SK-N-SH treated with all-trans-retinoic acid at 6 μM for 48 hours (cell line): ENCODE measurements at regions not wholly inside any gene's neighbourhood (a gene's known extent, or its start where the extent isn't known, plus 50 kb on each side); places are given as distances from the start of the nearest gene placed in this dataset.

ENCODE experiments used
- BACH2 ChIP-seq: fragments of 250-450 bp; sonication (Bioruptor Pico); IDR thresholded peaks from 2 replicates; pipeline ENCODE4 v1.9.0; 2021; ENCODE audit warnings: mild to moderate bottlenecking, borderline replicate concordance
- CSDC2 ChIP-seq: fragments of 250-450 bp; sonication (Bioruptor Pico); IDR thresholded peaks from 2 replicates; pipeline ENCODE4 v1.5.0; 2020; ENCODE audit warnings: mild to moderate bottlenecking, moderate library complexity
- ESRRG ChIP-seq: fragments of 250-450 bp; sonication (Bioruptor Pico); IDR thresholded peaks from 2 replicates; pipeline ENCODE4 v1.6.1; 2021; ENCODE audit warnings: mild to moderate bottlenecking
- ISL1 ChIP-seq: fragments of 250-450 bp; sonication (Bioruptor Pico); IDR thresholded peaks from 2 replicates; pipeline ENCODE4 v2.1.2; 2022; ENCODE audit warnings: mild to moderate bottlenecking, moderate library complexity
- OSR1 ChIP-seq: fragments of 250-450 bp; sonication (Bioruptor Pico); IDR thresholded peaks from 2 replicates; pipeline ENCODE4 v1.8.0; 2022; ENCODE audit warnings: moderate library complexity, mild to moderate bottlenecking, inconsistent platforms
- PPARA ChIP-seq: fragments of 250-450 bp; sonication (Bioruptor Pico); IDR thresholded peaks from 2 replicates; pipeline ENCODE4 v1.5.0; 2020; ENCODE audit warnings: mild to moderate bottlenecking, borderline replicate concordance
- TCF4 ChIP-seq: fragments of 250-450 bp; sonication (Bioruptor Pico); IDR thresholded peaks from 2 replicates; pipeline ENCODE4 v1.8.0; 2021; ENCODE audit warnings: mild to moderate bottlenecking, moderate library complexity, borderline replicate concordance
- ZFP30 ChIP-seq: fragments of 450-650 bp; formaldehyde crosslinking; IDR thresholded peaks from 2 replicates; pipeline ENCODE4 v1.5.0; 2022; ENCODE audit warnings: mild to moderate bottlenecking, moderate library complexity
- ZNF565 ChIP-seq: fragments of 450-650 bp; formaldehyde crosslinking; conservative IDR thresholded peaks from 2 replicates; pipeline ENCODE4 v1.5.0; 2020; ENCODE audit warnings: low read depth, mild to moderate bottlenecking, moderate library complexity
- TF ChIP-seq, protein P1 (sequence below): fragments of 250-450 bp; sonication (Bioruptor Pico); IDR thresholded peaks from 2 replicates; pipeline ENCODE4 v1.5.0; 2020; ENCODE audit warnings: mild to moderate bottlenecking, moderate library complexity
- TF ChIP-seq, protein P2 (sequence below): fragments of 250-450 bp; sonication (Bioruptor Pico); IDR thresholded peaks from 2 replicates; pipeline ENCODE4 v1.8.0; 2020; ENCODE audit warnings: mild to moderate bottlenecking, moderate library complexity, borderline replicate concordance
- TF ChIP-seq, protein P3 (sequence below): fragments of 250-450 bp; sonication (Bioruptor Pico); IDR thresholded peaks from 2 replicates; pipeline ENCODE4 v1.5.1; 2021; ENCODE audit warnings: mild to moderate bottlenecking, moderate library complexity
- TF ChIP-seq, protein P4 (sequence below): fragments of 250-450 bp; sonication (Bioruptor Pico); IDR thresholded peaks from 2 replicates; pipeline ENCODE4 v1.5.1; 2020; ENCODE audit warnings: low read depth, mild to moderate bottlenecking, moderate library complexity

DNA sequence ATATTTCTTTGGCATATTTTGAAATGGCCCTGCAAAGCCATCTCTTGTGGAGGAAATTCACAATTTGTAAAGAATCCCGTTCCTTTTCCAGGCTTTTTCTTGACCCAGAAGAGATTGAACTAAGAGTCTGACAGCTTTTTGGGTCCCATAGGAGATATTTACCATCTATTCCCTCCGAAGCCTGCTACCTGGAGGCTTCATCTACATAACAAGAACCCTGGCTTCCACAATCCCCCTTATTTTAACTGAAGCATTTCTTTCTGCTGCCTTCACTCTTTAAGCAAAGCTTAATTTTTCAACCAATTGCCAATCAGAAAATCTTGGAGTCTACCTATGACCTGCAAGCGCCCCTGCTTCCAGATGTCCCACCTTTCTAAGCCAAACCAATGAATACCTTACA lies 248.1 kb upstream of the GADL1 start:
- TF ChIP-seq TCF4 (CRISPR knock-in tag) (no peak), PPARA (CRISPR knock-in tag) (no peak), ISL1 (CRISPR knock-in tag) (no peak), ESRRG (CRISPR knock-in tag) (no peak), CSDC2 (CRISPR knock-in tag) (no peak), OSR1 (no peak), ZFP30 (no peak), BACH2 (CRISPR knock-in tag) (no peak), ZNF565 (no peak)
- TF ChIP-seq, protein P1, sequence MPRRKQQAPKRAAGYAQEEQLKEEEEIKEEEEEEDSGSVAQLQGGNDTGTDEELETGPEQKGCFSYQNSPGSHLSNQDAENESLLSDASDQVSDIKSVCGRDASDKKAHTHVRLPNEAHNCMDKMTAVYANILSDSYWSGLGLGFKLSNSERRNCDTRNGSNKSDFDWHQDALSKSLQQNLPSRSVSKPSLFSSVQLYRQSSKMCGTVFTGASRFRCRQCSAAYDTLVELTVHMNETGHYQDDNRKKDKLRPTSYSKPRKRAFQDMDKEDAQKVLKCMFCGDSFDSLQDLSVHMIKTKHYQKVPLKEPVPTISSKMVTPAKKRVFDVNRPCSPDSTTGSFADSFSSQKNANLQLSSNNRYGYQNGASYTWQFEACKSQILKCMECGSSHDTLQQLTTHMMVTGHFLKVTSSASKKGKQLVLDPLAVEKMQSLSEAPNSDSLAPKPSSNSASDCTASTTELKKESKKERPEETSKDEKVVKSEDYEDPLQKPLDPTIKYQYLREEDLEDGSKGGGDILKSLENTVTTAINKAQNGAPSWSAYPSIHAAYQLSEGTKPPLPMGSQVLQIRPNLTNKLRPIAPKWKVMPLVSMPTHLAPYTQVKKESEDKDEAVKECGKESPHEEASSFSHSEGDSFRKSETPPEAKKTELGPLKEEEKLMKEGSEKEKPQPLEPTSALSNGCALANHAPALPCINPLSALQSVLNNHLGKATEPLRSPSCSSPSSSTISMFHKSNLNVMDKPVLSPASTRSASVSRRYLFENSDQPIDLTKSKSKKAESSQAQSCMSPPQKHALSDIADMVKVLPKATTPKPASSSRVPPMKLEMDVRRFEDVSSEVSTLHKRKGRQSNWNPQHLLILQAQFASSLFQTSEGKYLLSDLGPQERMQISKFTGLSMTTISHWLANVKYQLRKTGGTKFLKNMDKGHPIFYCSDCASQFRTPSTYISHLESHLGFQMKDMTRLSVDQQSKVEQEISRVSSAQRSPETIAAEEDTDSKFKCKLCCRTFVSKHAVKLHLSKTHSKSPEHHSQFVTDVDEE (CRISPR knock-in tag): no peak
- TF ChIP-seq, protein P2, sequence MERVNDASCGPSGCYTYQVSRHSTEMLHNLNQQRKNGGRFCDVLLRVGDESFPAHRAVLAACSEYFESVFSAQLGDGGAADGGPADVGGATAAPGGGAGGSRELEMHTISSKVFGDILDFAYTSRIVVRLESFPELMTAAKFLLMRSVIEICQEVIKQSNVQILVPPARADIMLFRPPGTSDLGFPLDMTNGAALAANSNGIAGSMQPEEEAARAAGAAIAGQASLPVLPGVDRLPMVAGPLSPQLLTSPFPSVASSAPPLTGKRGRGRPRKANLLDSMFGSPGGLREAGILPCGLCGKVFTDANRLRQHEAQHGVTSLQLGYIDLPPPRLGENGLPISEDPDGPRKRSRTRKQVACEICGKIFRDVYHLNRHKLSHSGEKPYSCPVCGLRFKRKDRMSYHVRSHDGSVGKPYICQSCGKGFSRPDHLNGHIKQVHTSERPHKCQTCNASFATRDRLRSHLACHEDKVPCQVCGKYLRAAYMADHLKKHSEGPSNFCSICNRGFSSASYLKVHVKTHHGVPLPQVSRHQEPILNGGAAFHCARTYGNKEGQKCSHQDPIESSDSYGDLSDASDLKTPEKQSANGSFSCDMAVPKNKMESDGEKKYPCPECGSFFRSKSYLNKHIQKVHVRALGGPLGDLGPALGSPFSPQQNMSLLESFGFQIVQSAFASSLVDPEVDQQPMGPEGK (CRISPR knock-in tag): no peak
- TF ChIP-seq, protein P3, sequence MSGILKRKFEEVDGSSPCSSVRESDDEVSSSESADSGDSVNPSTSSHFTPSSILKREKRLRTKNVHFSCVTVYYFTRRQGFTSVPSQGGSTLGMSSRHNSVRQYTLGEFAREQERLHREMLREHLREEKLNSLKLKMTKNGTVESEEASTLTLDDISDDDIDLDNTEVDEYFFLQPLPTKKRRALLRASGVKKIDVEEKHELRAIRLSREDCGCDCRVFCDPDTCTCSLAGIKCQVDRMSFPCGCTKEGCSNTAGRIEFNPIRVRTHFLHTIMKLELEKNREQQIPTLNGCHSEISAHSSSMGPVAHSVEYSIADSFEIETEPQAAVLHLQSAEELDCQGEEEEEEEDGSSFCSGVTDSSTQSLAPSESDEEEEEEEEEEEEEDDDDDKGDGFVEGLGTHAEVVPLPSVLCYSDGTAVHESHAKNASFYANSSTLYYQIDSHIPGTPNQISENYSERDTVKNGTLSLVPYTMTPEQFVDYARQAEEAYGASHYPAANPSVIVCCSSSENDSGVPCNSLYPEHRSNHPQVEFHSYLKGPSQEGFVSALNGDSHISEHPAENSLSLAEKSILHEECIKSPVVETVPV: no peak
- TF ChIP-seq, protein P4, sequence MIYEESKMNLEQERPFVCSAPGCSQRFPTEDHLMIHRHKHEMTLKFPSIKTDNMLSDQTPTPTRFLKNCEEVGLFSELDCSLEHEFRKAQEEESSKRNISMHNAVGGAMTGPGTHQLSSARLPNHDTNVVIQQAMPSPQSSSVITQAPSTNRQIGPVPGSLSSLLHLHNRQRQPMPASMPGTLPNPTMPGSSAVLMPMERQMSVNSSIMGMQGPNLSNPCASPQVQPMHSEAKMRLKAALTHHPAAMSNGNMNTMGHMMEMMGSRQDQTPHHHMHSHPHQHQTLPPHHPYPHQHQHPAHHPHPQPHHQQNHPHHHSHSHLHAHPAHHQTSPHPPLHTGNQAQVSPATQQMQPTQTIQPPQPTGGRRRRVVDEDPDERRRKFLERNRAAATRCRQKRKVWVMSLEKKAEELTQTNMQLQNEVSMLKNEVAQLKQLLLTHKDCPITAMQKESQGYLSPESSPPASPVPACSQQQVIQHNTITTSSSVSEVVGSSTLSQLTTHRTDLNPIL (CRISPR knock-in tag): no peak
